Trophoblast cell (in vitro differentiated cells and primary cell): ENCODE measurements at regions not wholly inside any gene's neighbourhood (a gene's known extent, or its start where the extent isn't known, plus 50 kb on each side); places are given as distances from the start of the nearest gene placed in this dataset.
"Not testable (repeated sequence)": the region's sequence is repeated elsewhere in the genome, so short reads cannot be mapped to it uniquely, and the experiment has no call there.

Experiments
- DNase-seq, 2 donors: peaks; one replicate each; pipeline ENCODE4 v3.0.0-alpha.2; 2016
- H2AFZ ChIP-seq: 2 replicates; pipeline ENCODE4 v1.6.1; 2013; ENCODE audit warnings: low read length, moderate library complexity, mild to moderate bottlenecking; ENCODE audit not compliant: insufficient read depth, poor library complexity
- H2AK5ac ChIP-seq: 2 replicates; pipeline ENCODE4 v1.6.1; 2013; ENCODE audit warnings: mild to moderate bottlenecking, low read length
- H2BK120ac ChIP-seq: 2 replicates; pipeline ENCODE4 v1.6.1; 2013; ENCODE audit warnings: low read length, mild to moderate bottlenecking, moderate library complexity; ENCODE audit not compliant: insufficient read depth, poor library complexity
- H2BK12ac ChIP-seq: 2 replicates; pipeline ENCODE4 v1.6.1; 2013; ENCODE audit warnings: mild to moderate bottlenecking, low read length, moderate library complexity
- H2BK5ac ChIP-seq: 2 replicates; pipeline ENCODE4 v1.6.1; 2013; ENCODE audit warnings: low read length, low read depth, moderate library complexity, mild to moderate bottlenecking; ENCODE audit not compliant: poor library complexity
- H3K14ac ChIP-seq: 2 replicates; pipeline ENCODE4 v1.6.1; 2013; ENCODE audit warnings: mild to moderate bottlenecking, low read length
- H3K18ac ChIP-seq: 2 replicates; pipeline ENCODE4 v1.6.1; 2013; ENCODE audit warnings: mild to moderate bottlenecking, low read length
- H3K23ac ChIP-seq: 2 replicates; pipeline ENCODE4 v1.6.1; 2013; ENCODE audit warnings: low read length
- H3K27ac ChIP-seq: 2 replicates; pipeline ENCODE4 v1.5.1; 2013; ENCODE audit warnings: low read depth, mild to moderate bottlenecking, inconsistent platforms, low read length, moderate library complexity
- H3K27me3 ChIP-seq: 2 replicates; pipeline ENCODE4 v1.6.1; 2013; ENCODE audit warnings: inconsistent platforms, mild to moderate bottlenecking, low read length, moderate library complexity; ENCODE audit not compliant: insufficient read depth
- H3K36me3 ChIP-seq, 2 experiments: 1 replicate in 1 of 2; 2 replicates in 1 of 2; pipeline ENCODE4 v1.6.1; 2013; ENCODE audit warnings: low read length in 2 of 2, mild to moderate bottlenecking in 2 of 2, moderate library complexity in 1 of 2; ENCODE audit not compliant: insufficient read depth in 2 of 2, control insufficient read depth in 1 of 2
- H3K4ac ChIP-seq: 2 replicates; pipeline ENCODE4 v1.6.1; 2013; ENCODE audit warnings: low read depth, mild to moderate bottlenecking, low read length, moderate library complexity
- H3K4me1 ChIP-seq, 2 experiments: 1 replicate in 1 of 2; 2 replicates in 1 of 2; pipeline ENCODE4 v1.6.1; 2013; ENCODE audit warnings: low read length in 2 of 2, mild to moderate bottlenecking in 2 of 2, moderate library complexity in 1 of 2; ENCODE audit not compliant: insufficient read depth in 2 of 2, control insufficient read depth in 1 of 2
- H3K4me2 ChIP-seq: 2 replicates; pipeline ENCODE4 v1.6.1; 2013; ENCODE audit warnings: inconsistent platforms, mild to moderate bottlenecking, low read length, moderate library complexity
- H3K4me3 ChIP-seq: 2 replicates; pipeline ENCODE4 v1.5.1; 2013; ENCODE audit warnings: mild to moderate bottlenecking, low read depth, low read length, inconsistent platforms
- H3K79me1 ChIP-seq: one replicate; pipeline ENCODE4 v1.6.1; 2013; ENCODE audit warnings: low read length
- H3K79me2 ChIP-seq: 2 replicates; pipeline ENCODE4 v1.6.1; 2013; ENCODE audit warnings: low read length, mild to moderate bottlenecking; ENCODE audit not compliant: control insufficient read depth, insufficient read depth, poor library complexity
- H3K9ac ChIP-seq: 2 replicates; pipeline ENCODE4 v1.6.1; 2013; ENCODE audit warnings: mild to moderate bottlenecking, low read length
- H3K9me3 ChIP-seq: 2 replicates; pipeline ENCODE4 v1.6.1; 2013; ENCODE audit warnings: low read depth, mild to moderate bottlenecking, control low read depth, inconsistent platforms, low read length; ENCODE audit not compliant: insufficient read depth
- H4K12ac ChIP-seq: 2 replicates; pipeline ENCODE4 v1.6.1; 2013; ENCODE audit warnings: low read depth, mild to moderate bottlenecking, low read length, moderate library complexity
- H4K8ac ChIP-seq: 2 replicates; pipeline ENCODE4 v1.6.1; 2013; ENCODE audit warnings: low read depth, mild to moderate bottlenecking, low read length, moderate library complexity
- H4K91ac ChIP-seq: one replicate; pipeline ENCODE4 v1.6.1; 2013; ENCODE audit warnings: low read depth, mild to moderate bottlenecking, low read length, moderate library complexity
- WGBS: extraction: QIAGEN DNeasy Blood & Tissue Kit; methylation state at CpG from one replicate; pipeline ENCODE4 v1.1.7; 2013; ENCODE audit warnings: missing lambda C conversion rate; ENCODE audit not compliant: insufficient read length, insufficient coverage; ENCODE audit errors: extremely low coverage; 5-methylcytosine and 5-hydroxymethylcytosine counted together

- H3K18ac ChIP-seq, H3K27me3 ChIP-seq, H4K91ac ChIP-seq, H2AK5ac ChIP-seq, H3K79me1 ChIP-seq, H2BK5ac ChIP-seq, H3K23ac ChIP-seq, H3K4me3 ChIP-seq, H4K12ac ChIP-seq, H2AFZ ChIP-seq, H4K8ac ChIP-seq, H3K4ac ChIP-seq, H2BK12ac ChIP-seq, H3K4me2 ChIP-seq, DNase-seq, H3K36me3 ChIP-seq, H3K9me3 ChIP-seq, H3K79me2 ChIP-seq, H2BK120ac ChIP-seq, H3K4me1 ChIP-seq, H3K9ac ChIP-seq, H3K14ac ChIP-seq, H3K27ac ChIP-seq: not testable (repeated sequence)
- WGBS: no CpG with 5 or more reads among the region's 32 CpGs
These were observed 177.7 kb upstream of the FIGN start for GRCh38 chr2:163913532-163913944.

GRCh38 chr2:163909411-163910080 lies 173.7 kb upstream of the FIGN start:
- H4K12ac ChIP-seq: no peak overlapping the region
- no peak overlapping the region for H3K9ac ChIP-seq

GRCh38 chr2:163906410-163906809 lies 170.6 kb upstream of the FIGN start:
- Histone ChIP-seq H3K23ac (no peak overlapping the region), H4K8ac (no peak overlapping the region), H3K79me1 (no peaks in the 10 kb centered on the region), H4K91ac (no peak overlapping the region), H3K36me3 (no peaks in the 10 kb centered on the region), H2AK5ac (no peak overlapping the region), H3K4me2 (no peak overlapping the region), H3K27ac (no peak overlapping the region), H3K4me1 (no peaks in the 10 kb centered on the region), H3K14ac (no peak overlapping the region), H2BK12ac (no peak overlapping the region), H2BK5ac (no peak overlapping the region), H3K4ac (no peak overlapping the region), H3K9ac (no peak overlapping the region), H4K12ac (no peak overlapping the region), H3K79me2 (no peaks in the 10 kb centered on the region), H3K9me3 (peaks cover 7% of the 10 kb centered on the region), H3K27me3 (no peaks in the 10 kb centered on the region), H2BK120ac (no peak overlapping the region), H2AFZ (no peak overlapping the region), H3K18ac (no peak overlapping the region), H3K4me3 (no peak overlapping the region)
- WGBS: no CpG with 5 or more reads among the region's 1 CpG
- no peak for DNase-seq

More at GRCh38 chr2:163909411-163910080, 173.7 kb upstream of the FIGN start:
- Histone ChIP-seq H3K79me2 (no peaks in the 10 kb centered on the region), H3K27ac (no peak overlapping the region), H3K36me3 (no peaks in the 10 kb centered on the region), H3K9me3 (peaks cover 7% of the 10 kb centered on the region), H3K4me3 (no peak overlapping the region), H3K18ac (no peak overlapping the region), H2AFZ (no peak overlapping the region), H4K91ac (no peak overlapping the region), H2BK120ac (no peak overlapping the region), H2AK5ac (no peak overlapping the region), H3K79me1 (no peaks in the 10 kb centered on the region), H2BK5ac (no peak overlapping the region), H2BK12ac (no peak overlapping the region), H3K14ac (no peak overlapping the region), H3K27me3 (no peaks in the 10 kb centered on the region), H3K23ac (no peak overlapping the region), H3K4ac (no peak overlapping the region), H3K4me2 (no peak overlapping the region), H4K8ac (no peak overlapping the region), H3K4me1 (no peaks in the 10 kb centered on the region)
- no peak for DNase-seq
- no CpG with 5 or more reads among the region's 40 CpGs for WGBS

GRCh38 chr2:163897799-163898198 lies 162.0 kb upstream of the FIGN start:
- no peaks in the 10 kb centered on the region for H3K27me3 ChIP-seq
- H3K27ac ChIP-seq: no peak overlapping the region
- H2BK120ac ChIP-seq: no peak overlapping the region
- H2BK12ac ChIP-seq: no peak overlapping the region
- H3K4me3 ChIP-seq: no peak overlapping the region
- no peak overlapping the region for H2BK5ac ChIP-seq
- H3K23ac ChIP-seq: no peak overlapping the region
- no peaks in the 10 kb centered on the region for H3K4me1 ChIP-seq
- H4K91ac ChIP-seq: no peak overlapping the region
- no peak overlapping the region for H3K4me2 ChIP-seq
- WGBS: no CpG with 5 or more reads among the region's 2 CpGs
- H3K14ac ChIP-seq: no peak overlapping the region
- no peak overlapping the region for H3K4ac ChIP-seq
- no peak overlapping the region for H4K8ac ChIP-seq
- H3K79me2 ChIP-seq: no peaks in the 10 kb centered on the region
- no peak overlapping the region for H2AFZ ChIP-seq
- H4K12ac ChIP-seq: no peak overlapping the region
- H3K79me1 ChIP-seq: no peaks in the 10 kb centered on the region
- H3K9ac ChIP-seq: no peak overlapping the region
- H3K18ac ChIP-seq: no peak overlapping the region
- H2AK5ac ChIP-seq: no peak overlapping the region
- no peaks in the 10 kb centered on the region for H3K36me3 ChIP-seq
- DNase-seq: no peak
- no peaks in the 10 kb centered on the region for H3K9me3 ChIP-seq
